ENCODE measurements at regions not wholly inside any gene's neighbourhood (a gene's known extent, or its start where the extent isn't known, plus 50 kb on each side); places are given as distances from the start of the nearest gene placed in this dataset.

DNA sequence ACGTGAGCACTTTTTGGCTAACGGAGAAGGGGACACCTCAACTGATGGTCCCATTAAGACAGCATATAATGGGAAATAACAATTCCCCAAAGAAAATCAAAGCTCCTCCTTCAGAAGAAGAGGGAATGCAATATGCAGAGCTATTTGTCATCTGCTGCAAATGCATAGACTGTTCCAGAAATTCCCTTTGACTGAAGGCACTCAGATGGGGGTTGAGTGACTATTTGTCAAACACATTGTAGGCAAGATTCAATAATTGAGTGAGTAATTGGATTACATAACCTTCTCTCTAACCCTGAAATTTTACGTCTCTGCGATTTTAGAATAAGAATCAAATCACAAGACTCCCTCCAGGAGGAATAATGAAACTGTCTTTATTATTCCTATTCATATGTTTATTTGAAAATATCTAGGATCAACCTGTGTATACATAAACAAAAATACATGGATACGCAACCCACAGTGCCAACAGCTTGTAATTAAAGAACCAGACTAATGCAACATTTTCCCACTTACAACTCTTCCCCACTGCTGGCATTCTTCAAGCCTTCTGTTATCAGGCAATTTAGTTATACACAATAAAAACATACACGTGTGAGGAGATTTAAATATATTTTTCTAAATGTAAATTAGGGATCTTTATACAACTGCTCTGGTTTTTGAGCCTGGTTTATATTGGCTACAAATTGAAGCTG lies 256.6 kb downstream of the GBA3 start:
- no peak for DNase-seq (ENCODE audit: low spot score)

DNA sequence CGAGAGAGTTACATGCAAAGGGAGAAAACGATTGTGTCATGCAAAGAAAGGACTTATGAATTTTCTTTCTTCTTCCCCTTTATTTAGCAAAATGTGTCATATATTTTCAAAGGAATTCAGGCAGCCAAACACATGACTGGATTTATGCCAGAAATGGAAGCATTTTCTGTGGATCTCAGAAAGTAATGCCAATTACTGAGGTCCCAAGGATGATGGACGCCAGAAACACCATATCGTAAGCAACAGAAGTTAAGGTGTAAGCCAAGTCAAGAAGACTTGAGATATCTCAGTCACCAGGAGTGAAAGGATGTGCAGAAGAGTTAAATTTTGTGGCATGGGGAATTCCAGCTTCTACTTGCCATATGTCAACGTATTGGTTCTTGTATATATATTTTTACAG lies 255.1 kb downstream of the GBA3 start:
- DNase-seq (ENCODE audit: low spot score): no peak

GRCh38 chr4:22942920-22943559 lies 250.3 kb downstream of the GBA3 start:
- no peak for DNase-seq (ENCODE audit: low spot score)

GRCh38 chr4:22941688-22942375 lies 249.1 kb downstream of the GBA3 start:
- DNase-seq (ENCODE audit: low spot score): no peak

DNA sequence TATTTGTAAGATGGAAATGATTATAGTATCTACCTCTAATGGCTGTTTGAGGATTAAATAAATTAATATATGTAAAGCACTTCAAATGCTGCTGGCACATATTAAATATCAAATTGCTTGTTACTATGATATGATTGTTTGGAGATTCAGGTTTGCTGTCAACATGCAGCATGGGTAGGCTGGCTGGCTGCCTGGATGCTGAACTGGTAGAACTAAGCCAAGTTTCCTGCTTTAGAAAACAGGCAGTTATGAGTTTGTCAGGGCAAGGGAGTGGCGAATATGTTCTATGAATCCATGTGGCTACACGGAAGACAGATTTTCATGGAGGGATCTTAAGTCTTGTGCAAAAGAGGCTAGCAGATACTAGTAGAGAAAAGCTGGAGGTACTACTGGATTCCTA lies 239.6 kb downstream of the GBA3 start:
- DNase-seq (ENCODE audit: low spot score): no peak

GRCh38 chr4:22922426-22922825 lies 229.7 kb downstream of the GBA3 start:
- no peak for DNase-seq (ENCODE audit: low spot score)

DNA sequence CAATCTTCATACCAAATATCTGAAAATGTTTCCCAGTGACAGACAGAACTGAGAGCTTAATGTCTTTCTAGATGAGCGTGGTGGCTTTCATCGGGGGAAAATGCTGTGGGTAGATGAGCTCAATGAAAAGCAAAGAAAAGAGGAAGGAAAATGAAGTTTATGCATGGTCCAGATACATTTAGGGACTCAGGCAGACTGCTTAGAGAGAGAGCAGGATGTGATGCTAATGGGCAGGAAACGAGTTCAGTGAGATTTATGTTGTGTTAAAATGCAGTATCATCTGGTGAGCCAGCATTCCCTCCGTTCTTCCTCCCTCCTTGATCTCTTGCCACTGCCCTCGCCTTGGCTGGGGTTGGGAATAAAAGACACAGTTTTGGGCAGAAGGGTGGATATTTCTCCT lies 229.2 kb downstream of the GBA3 start:
- no peak for DNase-seq (ENCODE audit: low spot score)

GRCh38 chr4:22911285-22911684 lies 218.5 kb downstream of the GBA3 start:
- DNase-seq (ENCODE audit: low spot score): no peak

DNA sequence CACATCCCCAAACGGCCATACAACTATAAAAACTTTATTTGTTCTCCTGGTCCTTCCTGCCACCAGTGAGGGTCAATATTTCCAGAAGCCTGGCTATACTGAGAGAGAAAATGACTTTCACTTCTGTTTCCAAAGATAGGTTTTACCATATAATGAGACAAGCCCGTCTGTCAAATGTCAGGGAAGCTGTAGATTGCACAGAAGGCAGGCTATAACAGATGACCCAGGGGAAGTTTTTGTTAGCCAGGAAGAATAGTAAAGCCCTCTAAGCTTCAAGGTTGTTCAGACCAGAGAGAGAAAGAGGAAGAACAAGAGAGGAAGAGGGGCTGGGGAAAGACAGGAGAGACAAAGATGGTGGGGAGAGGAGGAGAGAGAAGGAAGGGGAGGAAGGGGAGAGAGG lies 217.5 kb downstream of the GBA3 start:
- no peak for DNase-seq (ENCODE audit: low spot score)

GRCh38 chr4:22906045-22906444 lies 213.3 kb downstream of the GBA3 start:
- DNase-seq (ENCODE audit: low spot score): no peak

- no peak for DNase-seq (ENCODE audit: low spot score)
Observed at GRCh38 chr4:22903913-22904312, 211.2 kb downstream of the GBA3 start.

DNA sequence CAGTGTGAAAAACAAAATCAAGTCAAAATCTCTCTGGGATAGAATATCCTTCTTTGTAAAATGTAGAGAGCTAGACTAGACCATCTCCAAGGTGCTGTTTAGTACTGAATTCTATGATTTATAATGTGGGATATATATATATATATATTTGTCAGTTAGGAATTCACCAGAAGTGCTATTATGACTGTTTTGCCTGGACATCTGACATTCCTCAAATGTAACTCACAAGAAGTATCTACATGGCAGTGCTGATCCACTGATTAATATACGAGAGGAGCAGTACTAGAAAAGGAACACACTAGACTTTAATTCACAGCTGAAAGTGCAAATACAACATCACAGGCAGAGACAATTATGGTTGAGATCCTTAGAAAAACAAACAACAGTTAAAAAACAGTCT lies 208.9 kb downstream of the GBA3 start:
- DNase-seq (ENCODE audit: low spot score): no peak

DNA sequence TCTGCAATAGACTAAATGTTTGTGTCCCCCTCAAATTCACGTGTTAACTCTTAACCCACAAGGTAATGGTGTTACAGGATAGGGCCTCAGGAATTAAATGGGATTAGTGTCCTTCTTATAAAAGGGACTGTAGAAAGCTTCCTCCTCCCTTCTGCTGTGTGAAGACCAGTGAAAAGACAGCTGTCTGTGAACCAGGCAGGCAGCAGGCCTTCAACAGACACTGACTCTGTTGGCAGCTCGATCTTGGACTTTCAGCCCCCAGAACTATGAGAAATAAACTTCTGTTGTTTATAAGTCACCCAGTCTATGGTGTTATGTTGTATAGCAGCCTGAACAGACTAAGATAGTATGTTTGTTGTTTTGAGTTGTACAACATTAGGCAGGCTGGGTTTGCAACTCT lies 208.1 kb downstream of the GBA3 start:
- no peak for DNase-seq (ENCODE audit: low spot score)

GRCh38 chr4:22897520-22898108 lies 204.9 kb downstream of the GBA3 start:
- DNase-seq (ENCODE audit: low spot score): no peak

DNA sequence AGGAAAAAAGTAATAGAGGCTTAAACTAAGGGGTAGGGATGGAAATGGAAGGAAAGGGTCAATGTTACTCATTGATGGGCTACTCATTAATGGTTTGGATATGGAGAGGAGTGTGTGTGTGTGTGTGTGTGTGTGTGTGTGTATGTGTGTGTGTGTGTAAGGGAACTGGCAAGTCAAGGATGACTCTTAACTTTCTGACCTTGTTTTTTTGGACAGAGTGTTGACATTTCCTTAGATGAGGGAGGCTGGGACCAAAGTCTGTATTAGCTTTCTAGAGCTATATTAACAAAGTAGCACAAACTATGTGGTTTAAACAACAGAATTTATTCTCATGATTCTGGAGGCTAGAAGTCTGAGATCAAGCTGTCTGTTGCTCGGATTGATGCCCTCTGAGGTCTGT lies 202.7 kb downstream of the GBA3 start:
- DNase-seq (ENCODE audit: low spot score): no peak

GRCh38 chr4:22884157-22884556 lies 191.4 kb downstream of the GBA3 start:
- no peak for DNase-seq (ENCODE audit: low spot score)

DNA sequence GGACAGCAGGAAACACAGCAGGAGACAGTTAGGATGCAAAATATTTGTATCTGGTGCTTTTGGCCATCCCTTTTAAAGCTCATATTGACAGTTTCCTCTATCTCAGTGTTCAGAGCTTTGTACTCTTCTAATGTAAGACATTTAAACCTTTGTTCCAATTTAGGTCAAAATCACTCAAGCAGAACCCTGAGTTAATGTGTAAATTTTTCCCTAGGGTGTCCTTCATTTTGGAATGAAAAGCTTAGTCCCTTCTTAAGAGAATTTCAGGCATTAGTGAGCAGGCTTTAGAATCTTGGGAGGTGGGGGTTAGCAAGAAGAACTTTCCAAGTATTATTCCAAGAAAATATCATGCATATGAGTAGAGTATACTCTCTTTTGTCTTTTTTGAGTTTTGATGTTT lies 188.7 kb downstream of the GBA3 start:
- no peak for DNase-seq (ENCODE audit: low spot score)

DNA sequence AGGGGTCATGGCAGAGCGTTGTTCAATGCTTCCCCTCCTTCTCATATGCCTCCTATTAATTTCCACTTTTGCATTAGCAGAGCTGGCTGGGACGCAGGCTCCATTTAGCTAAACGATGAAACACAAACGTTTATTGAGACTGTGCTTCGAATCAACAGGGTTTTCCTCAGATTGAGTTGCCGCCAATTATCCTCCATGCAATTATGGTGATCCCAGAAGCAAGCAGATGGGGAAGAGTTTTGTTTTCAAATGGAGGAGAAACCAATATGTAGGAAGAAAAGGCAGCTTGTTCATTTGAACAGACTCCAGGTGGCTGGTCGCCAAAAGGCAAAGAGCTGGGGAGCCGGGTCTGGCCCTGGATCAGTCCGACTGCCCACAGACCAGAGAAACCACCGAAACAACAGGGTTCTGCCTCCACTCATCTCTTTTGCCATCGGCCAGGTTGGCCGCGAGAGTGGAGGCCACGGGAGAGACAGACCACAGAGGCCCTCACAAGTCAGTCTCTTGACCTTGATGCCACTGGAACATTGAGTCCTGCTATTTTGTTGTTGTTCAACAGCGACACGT lies 184.8 kb downstream of the GBA3 start:
- DNase-seq (ENCODE audit: low spot score): no peak

- no peak for DNase-seq (ENCODE audit: low spot score)
Observed at GRCh38 chr4:22876270-22876669, 183.5 kb downstream of the GBA3 start.

DNA sequence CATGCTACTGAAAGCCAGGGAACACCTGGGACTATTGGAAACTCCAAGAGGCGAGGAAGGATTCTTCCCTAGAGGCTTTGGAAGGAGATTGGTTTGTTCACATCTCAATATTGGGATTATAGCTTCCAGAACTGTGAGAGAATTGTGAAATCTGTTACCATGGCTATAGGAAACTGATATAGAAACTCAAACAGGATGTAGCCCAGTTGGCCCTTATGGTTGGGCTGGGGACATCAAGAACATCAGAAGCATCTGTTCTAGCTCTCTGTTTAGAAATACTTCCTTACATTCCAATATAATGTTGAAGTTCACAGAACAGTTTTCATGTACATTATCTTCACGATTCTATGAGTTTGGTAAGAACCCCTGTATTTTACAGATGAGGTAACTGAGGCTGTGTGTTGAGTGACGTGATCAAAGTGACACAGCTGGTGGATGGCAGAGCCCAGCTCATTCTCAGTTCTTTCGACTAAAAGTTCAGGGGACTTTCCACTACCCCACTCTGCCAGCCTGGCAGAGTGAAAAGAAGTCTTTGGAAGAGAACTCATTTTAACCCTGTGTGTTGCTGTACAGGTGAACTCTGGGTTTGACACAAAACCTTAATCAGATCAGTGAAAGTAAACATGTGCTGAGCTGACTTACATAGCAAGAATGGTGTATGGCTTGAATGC lies 183.0 kb downstream of the GBA3 start:
- DNase-seq (ENCODE audit: low spot score): no peak

DNA sequence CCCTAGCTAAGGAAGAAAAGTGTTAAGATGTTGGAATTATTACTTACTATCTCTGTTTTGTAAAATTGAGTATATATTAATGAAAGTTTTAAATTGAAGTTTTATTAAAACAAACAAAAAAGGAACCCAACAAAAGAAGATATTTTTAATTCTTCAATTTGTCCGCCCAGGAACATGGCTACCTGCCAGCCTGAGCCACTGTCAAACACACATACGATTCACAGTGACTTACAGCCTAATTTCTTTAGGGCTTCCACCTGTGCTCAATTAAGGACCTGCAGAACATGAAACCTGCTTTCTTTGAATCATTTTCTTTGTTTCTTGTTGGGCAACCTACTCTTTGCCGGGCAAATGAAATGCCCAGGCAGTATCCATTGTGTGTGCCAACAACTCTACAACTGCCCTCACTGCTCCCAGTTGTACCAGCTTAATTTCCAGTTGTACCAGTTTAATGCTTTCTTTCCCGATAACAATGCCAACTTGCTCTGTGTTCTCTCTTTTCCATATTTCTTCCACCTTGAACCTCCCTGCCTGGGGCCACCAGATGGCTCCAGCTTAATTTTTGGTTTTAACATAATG lies 181.7 kb downstream of the GBA3 start:
- no peak for DNase-seq (ENCODE audit: low spot score)

- no peak for DNase-seq (ENCODE audit: low spot score)
Observed at GRCh38 chr4:22873899-22874298, 181.2 kb downstream of the GBA3 start.

Data from hematopoietic multipotent progenitor cell treated with erythropoietin and hydrocortisone succinate and interleukin-3 and kit ligand, for 17 days (in vitro differentiated cells).